A549 (cell line): ENCODE measurements at regions not wholly inside any gene's neighbourhood (a gene's known extent, or its start where the extent isn't known, plus 50 kb on each side); places are given as distances from the start of the nearest gene placed in this dataset.

ENCODE experiments used
- ATAC-seq, 2 experiments: fragments of 200-7000 bp in 1 of 2; fragments of >200 bp in 1 of 2; cut with Nextera tagmentation in 1 of 2; cut with Tn5 transposase in 1 of 2; 3 replicates each; pipeline versions ENCODE4 v1.8.0 to v1.9.1; 2018 to 2020; ENCODE audit warnings: mild to moderate bottlenecking in 1 of 2, moderate library complexity in 1 of 2
- CTCF ChIA-PET: fragments of 300-600 bp; sonication (Branson Sonifier 250); formaldehyde crosslinking; extraction: SDS; loops from one replicate; lab custom pipeline; 2021; ENCODE audit warnings: antibody characterized with exemption, inconsistent platforms; lab: Yijun Ruan, JAX
- POLR2A ChIA-PET: fragments of 350-600 bp; formaldehyde crosslinking; extraction: SDS; loops from one replicate; lab custom pipeline; 2021; ENCODE audit warnings: antibody characterized with exemption, inconsistent platforms; lab: Yijun Ruan, JAX
- DNase-seq, 2 experiments: peaks; one replicate each; pipeline versions ENCODE4 v3.0.0 to v3.0.0-alpha.2; 2011 to 2016; ENCODE audit warnings: low read depth in 1 of 2, low spot score in 1 of 2
- FAIRE-seq: peaks from 2 replicates; lab custom pipeline; 2011; peaks lifted over from hg19 to GRCh38; lab: Jason Lieb, UNC
- H3K27ac ChIP-seq, 2 experiments: fragments of >200 bp; sonication (Bioruptor Twin); formaldehyde crosslinking; 3 replicates each; pipeline ENCODE4 v1.5.1; 2016 to 2017
- H3K4me1 ChIP-seq: fragments of >200 bp; sonication (Bioruptor Twin); formaldehyde crosslinking; 3 replicates; pipeline ENCODE4 v1.6.1; 2016
- H3K4me2 ChIP-seq: fragments of >200 bp; sonication (Bioruptor Twin); formaldehyde crosslinking; 3 replicates; pipeline ENCODE4 v1.6.1; 2016
- H3K4me3 ChIP-seq: fragments of >200 bp; sonication (Bioruptor Twin); formaldehyde crosslinking; 3 replicates; pipeline ENCODE4 v1.5.1; 2016
- H3K9me3 ChIP-seq: fragments of >200 bp; sonication (Bioruptor Twin); formaldehyde crosslinking; 3 replicates; pipeline ENCODE4 v1.6.1; 2016
- CBX2 ChIP-seq: fragments of 200-600 bp; sonication (generic); IDR thresholded peaks from 2 replicates; pipeline ENCODE4 v1.6.1; 2016; ENCODE audit warnings: low read depth, mild to moderate bottlenecking, borderline replicate concordance
- CEBPB ChIP-seq, 2 experiments: fragments of >200 bp in 1 of 2; sonication (Bioruptor Twin) in 1 of 2; formaldehyde crosslinking in 1 of 2; IDR thresholded peaks; 2 replicates each; pipeline ENCODE4 v1.6.1; 2012 to 2016
- CHD2 ChIP-seq: fragments of 150-350 bp; IDR thresholded peaks from 2 replicates; pipeline ENCODE4 v1.6.1; 2014; ENCODE audit warnings: low read length; ENCODE audit not compliant: partially characterized antibody
- E2F6 ChIP-seq: IDR thresholded peaks from 2 replicates; pipeline ENCODE4 v1.6.1; 2012; ENCODE audit warnings: low read depth, borderline replicate concordance
- EHF ChIP-seq: fragments of 250-450 bp; sonication (Bioruptor Pico); IDR thresholded peaks from 2 replicates; pipeline ENCODE4 v1.5.0; 2020; ENCODE audit warnings: mild to moderate bottlenecking
- EP300 ChIP-seq, 2 experiments: fragments of >200 bp; sonication (Bioruptor Twin); formaldehyde crosslinking; IDR thresholded peaks; 2 replicates in 1 of 2; 3 replicates in 1 of 2; pipeline ENCODE4 v1.6.1; 2016 to 2017
- FOXS1 ChIP-seq: fragments of 250-450 bp; sonication (Bioruptor Pico); IDR thresholded peaks from 2 replicates; pipeline ENCODE4 v1.5.0; 2020; ENCODE audit warnings: mild to moderate bottlenecking, moderate library complexity
- GATA3 ChIP-seq: IDR thresholded peaks from 2 replicates; pipeline ENCODE4 v1.6.1; 2012; ENCODE audit warnings: borderline replicate concordance
- HDAC2 ChIP-seq: fragments of 200-600 bp; sonication (generic); IDR thresholded peaks from 2 replicates; pipeline ENCODE4 v1.6.1; 2016
- HMGXB4 ChIP-seq: fragments of 250-450 bp; sonication (Bioruptor Pico); IDR thresholded peaks from 2 replicates; pipeline ENCODE4 v1.5.0; 2021; ENCODE audit warnings: mild to moderate bottlenecking, moderate library complexity, borderline replicate concordance
- HOXA7 ChIP-seq: fragments of 250-450 bp; sonication (Bioruptor Pico); IDR thresholded peaks from 2 replicates; pipeline ENCODE4 v1.5.0; 2020; ENCODE audit warnings: mild to moderate bottlenecking, moderate library complexity
- HOXB13 ChIP-seq: fragments of 250-450 bp; sonication (Bioruptor Pico); IDR thresholded peaks from 2 replicates; pipeline ENCODE4 v1.5.0; 2020; ENCODE audit warnings: low read depth, mild to moderate bottlenecking, moderate library complexity
- HOXB5 ChIP-seq: fragments of 250-450 bp; sonication (Bioruptor Pico); IDR thresholded peaks from 2 replicates; pipeline ENCODE4 v1.5.0; 2020; ENCODE audit warnings: mild to moderate bottlenecking, moderate library complexity
- JUN ChIP-seq, 2 experiments: fragments of >200 bp; sonication (Bioruptor Twin); formaldehyde crosslinking; IDR thresholded peaks; 2 replicates in 1 of 2; 3 replicates in 1 of 2; pipeline ENCODE4 v1.6.1; 2016 to 2017
- KDM1A ChIP-seq: fragments of 200-600 bp; sonication (generic); IDR thresholded peaks from 2 replicates; pipeline ENCODE4 v1.6.1; 2016; ENCODE audit warnings: low read depth, mild to moderate bottlenecking
- MYC ChIP-seq: IDR thresholded peaks from 2 replicates; pipeline ENCODE4 v1.6.1; 2012; ENCODE audit warnings: mild to moderate bottlenecking, inconsistent platforms, low read length, improper control_type of control experiment, borderline replicate concordance
- NPAS2 ChIP-seq: fragments of 250-450 bp; sonication (Bioruptor Pico); IDR thresholded peaks from 2 replicates; pipeline ENCODE4 v1.8.0; 2022; ENCODE audit warnings: mild to moderate bottlenecking, moderate library complexity, borderline replicate concordance
- SREBF2 ChIP-seq: fragments of 450-650 bp; IDR thresholded peaks from 2 replicates; pipeline ENCODE4 v1.6.1; 2014; ENCODE audit warnings: mild to moderate bottlenecking, moderate library complexity
- TFCP2L1 ChIP-seq: fragments of 250-450 bp; sonication (Bioruptor Pico); IDR thresholded peaks from 2 replicates; pipeline ENCODE4 v1.5.0; 2021; ENCODE audit warnings: mild to moderate bottlenecking
- TP53 ChIP-seq: fragments of 250-450 bp; sonication (Bioruptor Pico); IDR thresholded peaks from 2 replicates; pipeline ENCODE4 v1.5.0; 2021; ENCODE audit warnings: mild to moderate bottlenecking, moderate library complexity
- ZC3H11A ChIP-seq: fragments of 450-650 bp; IDR thresholded peaks from 2 replicates; pipeline ENCODE4 v1.6.1; 2014; ENCODE audit warnings: antibody characterized with exemption, mild to moderate bottlenecking
- ZFP36 ChIP-seq: fragments of 450-650 bp; IDR thresholded peaks from 2 replicates; pipeline ENCODE4 v1.6.1; 2014; ENCODE audit warnings: borderline replicate concordance; ENCODE audit not compliant: partially characterized antibody
- ZNF302 ChIP-seq: fragments of 250-450 bp; sonication (Bioruptor Pico); IDR thresholded peaks from 2 replicates; pipeline ENCODE4 v1.9.0; 2021; ENCODE audit warnings: inconsistent platforms, mild to moderate bottlenecking, moderate library complexity
- WGBS: methylation state at CpG from one replicate; pipeline ENCODE4 v1.1.6; 2017; ENCODE audit errors: missing lambda C conversion rate; 5-methylcytosine and 5-hydroxymethylcytosine counted together
- TF ChIP-seq, protein P1 (sequence below): fragments of 450-650 bp; IDR thresholded peaks from 2 replicates; pipeline ENCODE4 v1.6.1; 2014; ENCODE audit warnings: antibody characterized with exemption
- TF ChIP-seq, protein P2 (sequence below): fragments of 150-350 bp; IDR thresholded peaks from 2 replicates; pipeline ENCODE4 v1.6.1; 2014; ENCODE audit warnings: low read depth, mild to moderate bottlenecking, low read length
- TF ChIP-seq, protein P3 (sequence below): fragments of >200 bp; sonication (Bioruptor Twin); formaldehyde crosslinking; IDR thresholded peaks from 2 replicates; pipeline ENCODE4 v1.6.1; 2016

DNA sequence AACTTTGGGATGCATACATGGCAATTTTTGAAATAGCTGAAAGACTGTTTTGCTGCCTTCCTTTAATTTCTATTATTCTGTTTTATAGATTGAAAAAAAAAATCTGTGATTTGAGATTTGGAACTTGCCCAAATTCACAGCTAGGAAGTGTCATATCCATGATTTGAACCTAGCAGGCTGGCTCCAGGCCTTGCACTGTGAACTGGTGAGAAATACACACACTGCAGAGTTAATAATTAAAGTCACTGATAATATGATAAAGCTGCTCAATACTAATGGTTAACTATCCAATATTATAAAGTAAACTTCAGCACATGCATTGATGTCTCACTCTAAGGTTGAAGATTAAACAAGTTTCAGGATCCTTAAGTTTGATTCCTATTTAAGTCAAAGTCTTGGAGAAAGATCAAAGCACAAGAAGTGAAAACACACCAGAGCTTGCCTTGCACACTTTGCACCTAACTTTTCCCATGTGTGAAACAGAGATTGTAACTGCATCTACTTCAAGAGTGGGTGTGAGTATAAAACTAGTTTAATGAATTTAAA lies 150.6 kb upstream of the CCDC179 start:
- TF ChIP-seq HOXB13 (no peak), TFCP2L1 (CRISPR knock-in tag) (no peak), KDM1A (no peak), EP300 (IDR thresholded peaks at IDR 0.05) (no peak), ZC3H11A (no peak), JUN (IDR thresholded peaks at IDR 0.05) (no peak), HOXA7 (CRISPR knock-in tag) (no peak), CEBPB (IDR thresholded peaks at IDR 0.05) (no peak), HMGXB4 (no peak), NPAS2 (no peak), MYC (no peak)
- TF ChIP-seq, protein P1, sequence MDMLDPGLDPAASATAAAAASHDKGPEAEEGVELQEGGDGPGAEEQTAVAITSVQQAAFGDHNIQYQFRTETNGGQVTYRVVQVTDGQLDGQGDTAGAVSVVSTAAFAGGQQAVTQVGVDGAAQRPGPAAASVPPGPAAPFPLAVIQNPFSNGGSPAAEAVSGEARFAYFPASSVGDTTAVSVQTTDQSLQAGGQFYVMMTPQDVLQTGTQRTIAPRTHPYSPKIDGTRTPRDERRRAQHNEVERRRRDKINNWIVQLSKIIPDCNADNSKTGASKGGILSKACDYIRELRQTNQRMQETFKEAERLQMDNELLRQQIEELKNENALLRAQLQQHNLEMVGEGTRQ, result no peak
- TF ChIP-seq, protein P2, sequence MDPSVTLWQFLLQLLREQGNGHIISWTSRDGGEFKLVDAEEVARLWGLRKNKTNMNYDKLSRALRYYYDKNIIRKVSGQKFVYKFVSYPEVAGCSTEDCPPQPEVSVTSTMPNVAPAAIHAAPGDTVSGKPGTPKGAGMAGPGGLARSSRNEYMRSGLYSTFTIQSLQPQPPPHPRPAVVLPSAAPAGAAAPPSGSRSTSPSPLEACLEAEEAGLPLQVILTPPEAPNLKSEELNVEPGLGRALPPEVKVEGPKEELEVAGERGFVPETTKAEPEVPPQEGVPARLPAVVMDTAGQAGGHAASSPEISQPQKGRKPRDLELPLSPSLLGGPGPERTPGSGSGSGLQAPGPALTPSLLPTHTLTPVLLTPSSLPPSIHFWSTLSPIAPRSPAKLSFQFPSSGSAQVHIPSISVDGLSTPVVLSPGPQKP, result no peak
- ATAC-seq, result no peak
- Histone ChIP-seq H3K27ac (no peak overlapping the region), H3K9me3 (no peaks in the 10 kb centered on the region), H3K4me1 (no peaks in the 10 kb centered on the region), H3K4me3 (no peak overlapping the region), H3K4me2 (no peak overlapping the region)
- POLR2A ChIA-PET, result no interaction called here
- CTCF ChIA-PET, result no interaction called here
- FAIRE-seq, result no peak
- DNase-seq, result no peak

- Histone ChIP-seq H3K4me1 (no peaks in the 10 kb centered on the region), H3K9me3 (no peaks in the 10 kb centered on the region), H3K4me2 (no peak overlapping the region), H3K27ac (no peak overlapping the region), H3K4me3 (no peak overlapping the region)
- no peak for ATAC-seq
- 86% methylated on average over 2 of the region's 2 CpGs for WGBS
- no peak for FAIRE-seq
- TF ChIP-seq, protein P3, sequence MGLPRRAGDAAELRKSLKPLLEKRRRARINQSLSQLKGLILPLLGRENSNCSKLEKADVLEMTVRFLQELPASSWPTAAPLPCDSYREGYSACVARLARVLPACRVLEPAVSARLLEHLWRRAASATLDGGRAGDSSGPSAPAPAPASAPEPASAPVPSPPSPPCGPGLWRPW, result no peak
- TF ChIP-seq, protein P1, result no peak
- TF ChIP-seq CHD2 (no peak), TFCP2L1 (CRISPR knock-in tag) (no peak), HDAC2 (no peak), SREBF2 (no peak), FOXS1 (CRISPR knock-in tag) (no peak)
- ChIA-PET POLR2A (no interaction called here), CTCF (no interaction called here)
- no peak for DNase-seq
These were observed 152.7 kb upstream of the CCDC179 start for GRCh38 chr11:23012930-23013329.

- 35% methylated on average over 5 of the region's 5 CpGs for WGBS
- Histone ChIP-seq H3K4me1 (no peaks in the 10 kb centered on the region), H3K4me3 (no peak overlapping the region), H3K4me2 (no peak overlapping the region), H3K9me3 (no peaks in the 10 kb centered on the region), H3K27ac (no peak overlapping the region)
- ChIA-PET POLR2A (no interaction called here), CTCF (no interaction called here)
- FAIRE-seq (no peak), DNase-seq (no peak), ATAC-seq (no peak)
- TF ChIP-seq E2F6, result no peak
- TF ChIP-seq CBX2, result no peak
- TF ChIP-seq EHF (CRISPR knock-in tag), result no peak
- no peak for TF ChIP-seq ZFP36
- TF ChIP-seq, protein P2, result no peak
- TF ChIP-seq HOXA7 (CRISPR knock-in tag), result no peak
- TF ChIP-seq TP53 (CRISPR knock-in tag), result no peak
- TF ChIP-seq ZC3H11A, result no peak
- TF ChIP-seq HOXB5, result no peak
- TF ChIP-seq GATA3, result no peak
- TF ChIP-seq ZNF302 (CRISPR knock-in tag), result no peak
These were observed 153.2 kb upstream of the CCDC179 start for GRCh38 chr11:23013509-23013908.
